GM21786 (cell line): ENCODE measurements at regions not wholly inside any gene's neighbourhood (a gene's known extent, or its start where the extent isn't known, plus 50 kb on each side); places are given as distances from the start of the nearest gene placed in this dataset.
A peak's percentile ranks its signal among the peaks of the same experiment; 100 is the strongest.

Source experiments
- ATAC-seq: cut with Tn5 transposase; IDR thresholded peaks from one replicate; pipeline ENCODE4 v1.9.1; 2021; ENCODE audit not compliant: unreplicated experiment

DNA sequence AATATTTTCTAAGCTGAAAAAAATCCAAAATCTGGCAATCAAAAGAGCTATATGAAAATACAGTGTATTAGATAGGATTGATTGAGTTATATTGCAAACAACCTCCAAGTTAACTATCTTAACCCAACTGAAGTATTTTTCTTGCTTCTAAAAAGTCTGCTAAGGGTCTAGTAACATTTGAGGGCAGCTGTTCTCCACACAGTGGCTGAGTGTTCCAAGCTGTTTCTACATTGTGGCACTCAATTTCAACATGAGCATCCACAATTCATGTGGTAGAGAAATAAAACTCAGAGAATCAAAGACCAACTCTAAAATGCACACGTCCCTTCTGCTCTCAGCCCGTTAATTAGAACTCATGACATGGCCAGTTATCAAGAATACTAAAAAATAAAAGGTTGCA is 340.0 kb downstream of the C12orf50 start:
- ATAC-seq, result no peak

DNA sequence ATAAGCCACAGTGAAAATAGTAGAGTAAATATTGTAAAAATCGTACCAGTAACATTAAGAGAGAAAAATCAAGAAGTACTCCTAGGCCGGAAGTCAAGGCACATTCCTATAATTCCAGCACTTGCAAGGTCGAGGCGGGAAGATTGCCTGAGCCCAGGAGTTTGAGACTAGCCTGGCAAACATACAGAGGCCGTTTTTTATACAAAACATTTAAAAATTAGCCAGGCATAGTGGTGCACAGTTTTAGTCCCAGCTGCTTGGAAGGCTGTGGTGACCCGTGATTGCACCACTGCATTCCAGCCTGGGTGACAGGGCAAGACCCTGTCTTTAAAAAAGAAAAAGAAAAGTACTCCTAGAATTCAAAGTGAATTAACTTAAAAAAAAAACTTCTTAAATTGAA is 341.8 kb downstream of the C12orf50 start:
- no peak for ATAC-seq

DNA sequence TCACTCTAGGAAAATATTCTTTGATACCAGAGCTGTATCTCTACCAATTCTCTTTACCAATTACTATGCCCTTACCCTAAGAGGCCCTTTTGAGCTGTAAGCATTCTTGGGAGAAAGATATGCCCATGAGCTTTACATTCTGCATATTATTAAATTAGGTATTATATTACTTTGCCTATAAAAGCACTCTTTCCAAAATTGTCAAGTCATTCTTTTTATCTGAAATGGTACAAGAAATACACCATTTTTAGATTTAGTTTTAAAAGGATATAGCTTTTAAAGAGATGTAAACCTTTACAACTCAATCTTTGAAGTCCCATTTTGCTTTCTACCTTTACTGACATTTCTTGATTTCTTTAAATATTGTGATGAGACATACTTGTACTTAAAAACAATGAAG is 343.5 kb downstream of the C12orf50 start:
- no peak for ATAC-seq

DNA sequence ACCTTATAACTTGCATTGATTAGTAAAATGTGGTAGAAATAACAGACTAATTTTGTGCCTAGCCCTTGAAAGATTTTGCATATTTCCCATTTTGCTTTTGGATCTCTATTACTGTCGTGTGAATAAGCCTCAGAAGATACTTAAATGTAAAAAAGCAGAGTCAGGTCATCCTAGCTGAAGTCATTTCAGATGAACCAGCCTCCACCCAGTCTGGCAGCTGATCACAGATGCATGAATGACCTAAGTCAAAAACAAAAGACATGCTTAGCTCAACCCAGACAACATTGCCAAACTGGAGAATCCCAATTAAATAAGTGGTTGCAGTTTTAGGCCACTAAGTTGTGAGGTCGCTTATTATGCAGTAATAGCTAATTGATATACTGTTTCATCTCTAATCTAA is 349.9 kb downstream of the C12orf50 start:
- ATAC-seq, result no peak

DNA sequence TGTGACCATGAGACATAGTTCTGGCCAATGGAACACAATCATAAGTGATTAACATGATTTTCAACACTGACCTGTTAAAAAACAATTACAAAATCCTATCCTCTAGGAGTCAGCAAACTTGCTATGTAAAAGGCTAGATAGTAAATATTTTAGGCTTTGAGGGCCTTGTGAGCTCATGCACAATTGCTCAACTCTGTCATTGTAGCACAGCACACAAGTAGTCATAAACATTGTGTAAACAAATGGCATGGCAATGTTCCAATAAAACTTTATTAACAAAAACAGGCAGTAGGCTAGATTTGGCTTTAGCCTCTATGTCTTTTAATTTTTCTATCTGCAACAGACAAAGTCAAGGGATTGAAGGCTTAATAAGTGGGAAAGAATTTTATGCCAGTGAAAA is 350.7 kb downstream of the C12orf50 start:
- ATAC-seq, result no peak

DNA sequence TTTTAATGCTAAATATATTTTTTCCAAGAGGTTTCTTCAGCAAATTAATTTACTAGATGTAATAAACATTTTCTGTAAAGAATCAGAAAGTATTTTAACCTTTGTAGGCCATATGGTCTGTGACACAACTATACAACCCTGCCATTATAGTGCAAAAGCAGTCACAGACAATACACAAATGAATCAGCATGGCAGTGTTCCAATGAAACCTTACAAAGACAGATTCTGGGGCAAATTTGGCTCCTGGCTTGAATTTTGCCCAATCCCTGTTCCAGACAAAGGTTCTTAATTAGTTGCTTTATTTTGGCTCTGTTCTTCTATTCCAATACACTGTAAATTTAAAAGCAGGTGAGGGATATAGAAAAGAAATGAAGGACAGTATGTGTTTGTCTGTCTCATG is 352.5 kb downstream of the C12orf50 start:
- no peak for ATAC-seq

DNA sequence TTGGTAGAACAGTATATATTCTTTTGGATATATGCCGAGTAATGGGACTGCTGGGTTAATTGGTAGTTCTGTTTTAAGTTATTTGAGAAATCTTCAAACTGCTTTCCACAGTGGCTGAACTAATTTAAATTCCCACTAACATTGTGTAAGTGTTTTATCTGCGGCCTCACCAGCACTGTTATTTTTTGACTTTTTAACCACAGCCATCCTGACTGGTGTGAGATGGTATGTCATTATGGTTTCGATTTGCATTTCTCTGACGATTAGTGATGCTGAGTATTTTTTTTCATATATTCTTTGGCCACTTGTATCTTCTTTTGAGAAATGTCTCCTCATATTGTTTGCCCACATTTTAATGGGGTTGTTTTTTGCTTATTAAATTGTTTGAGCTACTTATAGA is 357.4 kb downstream of the C12orf50 start:
- ATAC-seq, result no peak

DNA sequence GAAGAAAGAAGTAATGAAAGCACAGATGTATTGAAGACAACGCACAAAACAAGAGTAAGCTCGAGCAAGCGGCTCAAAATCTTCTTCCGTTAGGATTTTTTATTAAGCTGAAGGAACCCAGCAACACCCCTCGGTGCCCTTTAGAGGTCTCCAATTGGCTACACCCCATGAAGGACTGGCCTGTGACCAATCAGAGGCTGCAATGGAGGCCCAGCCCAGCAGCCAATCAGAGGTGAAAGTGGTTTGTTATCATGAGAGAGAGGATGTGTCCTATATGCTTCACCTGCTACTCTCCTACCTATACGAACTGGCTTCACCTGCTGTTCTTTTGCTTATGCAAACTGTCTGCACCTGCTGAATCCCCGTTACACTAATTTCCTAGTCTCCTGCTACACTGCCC is 358.8 kb downstream of the C12orf50 start:
- no peak for ATAC-seq

DNA sequence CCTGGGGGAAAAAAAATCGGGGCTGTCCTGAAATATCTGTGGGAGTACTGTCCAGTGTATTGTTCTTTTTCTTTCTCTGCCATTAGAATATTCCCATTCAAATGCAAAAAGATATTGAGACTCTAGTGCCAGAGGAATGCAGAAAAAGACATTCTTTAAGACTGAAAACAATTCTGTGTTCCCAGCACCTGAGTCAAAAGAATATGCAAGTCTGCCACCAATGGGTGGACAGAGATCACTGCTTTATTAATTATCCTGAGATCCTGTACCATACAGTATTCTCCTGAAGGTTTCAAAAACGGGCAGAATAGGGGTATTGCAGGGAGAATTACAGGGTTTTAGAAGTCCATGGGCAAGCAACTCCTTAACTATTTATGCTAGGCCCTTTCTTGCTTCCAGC is 361.8 kb downstream of the C12orf50 start:
- ATAC-seq, result no peak

DNA sequence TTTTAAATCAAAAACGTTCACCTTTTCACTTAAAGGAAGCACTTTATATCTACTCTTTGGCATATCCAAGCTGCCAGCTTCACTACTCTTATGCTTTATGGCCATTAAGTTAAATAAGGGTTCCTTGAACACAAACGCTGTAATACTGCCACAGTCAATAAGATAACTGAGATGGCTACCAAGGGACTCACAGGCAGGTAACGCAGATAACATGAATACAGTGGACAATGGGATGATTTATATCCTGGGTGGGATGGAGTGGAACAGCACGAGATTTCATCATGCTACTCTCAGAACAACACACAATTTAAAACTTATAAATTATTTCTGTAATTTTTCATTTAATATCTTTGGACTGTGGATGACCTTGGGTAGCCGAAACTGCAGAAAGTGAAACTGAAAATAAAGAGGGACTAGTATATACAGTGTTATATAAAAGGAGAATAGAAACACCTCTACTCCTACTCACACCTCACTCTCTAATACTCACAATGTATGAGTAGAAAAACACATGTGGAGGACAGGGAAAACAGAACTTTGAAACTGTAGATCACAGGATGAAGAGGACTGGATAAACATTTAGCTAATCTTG is 367.3 kb downstream of the C12orf50 start:
- ATAC-seq, result peak; percentile 85

DNA sequence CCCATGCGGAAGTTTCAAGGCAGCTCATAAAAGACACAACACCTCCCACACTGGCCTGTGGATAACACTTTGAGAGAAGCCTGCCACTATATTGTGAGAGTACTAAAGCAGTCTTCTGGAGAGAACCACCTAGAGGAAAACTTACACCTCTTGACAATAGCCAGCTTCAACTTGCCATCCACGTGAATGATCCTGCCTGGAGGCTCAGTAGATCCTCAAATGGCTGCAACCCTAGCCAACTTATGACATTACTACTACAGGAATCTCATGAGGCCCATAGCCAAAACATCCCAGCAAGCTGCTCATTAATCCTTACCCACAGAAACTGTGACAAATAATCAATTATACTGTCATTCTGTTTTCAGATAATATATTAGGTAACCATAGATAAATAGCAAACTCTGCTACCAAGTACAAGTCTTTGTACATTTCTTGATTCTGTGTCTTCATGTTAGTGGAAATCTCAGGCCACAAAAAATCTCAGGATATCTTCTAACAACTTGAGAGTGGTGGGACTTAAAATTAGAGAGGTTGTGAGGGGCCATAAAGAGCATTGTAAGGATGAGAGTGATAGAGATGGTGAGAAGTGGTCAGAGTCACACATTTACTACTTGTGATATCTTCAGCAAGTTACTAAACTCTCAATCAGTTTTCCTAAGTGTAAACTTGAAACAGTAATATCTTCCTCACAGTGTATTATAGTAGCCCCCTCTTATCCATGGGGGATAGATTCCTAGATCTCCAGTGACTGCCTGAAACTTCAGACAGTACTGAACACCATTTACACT is 368.0 kb downstream of the C12orf50 start:
- no peak for ATAC-seq

DNA sequence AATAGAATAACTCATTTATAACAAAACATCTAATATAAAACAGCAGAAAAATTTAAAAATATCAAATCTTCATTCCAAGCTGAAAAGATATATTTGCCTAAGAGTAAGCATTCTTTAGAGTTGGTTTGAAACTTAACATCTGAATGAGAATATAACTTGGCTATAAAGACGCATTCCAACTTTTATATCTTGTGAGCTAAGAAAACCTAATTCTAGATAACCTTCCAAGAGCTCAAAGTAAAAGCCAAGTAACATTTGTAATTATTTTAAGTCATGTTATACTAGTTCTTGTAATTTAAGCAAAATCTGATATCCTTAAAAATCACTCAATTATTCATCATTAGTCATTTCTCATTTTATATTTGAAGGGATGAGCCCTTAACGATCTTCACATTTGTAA is 368.9 kb downstream of the C12orf50 start:
- no peak for ATAC-seq

DNA sequence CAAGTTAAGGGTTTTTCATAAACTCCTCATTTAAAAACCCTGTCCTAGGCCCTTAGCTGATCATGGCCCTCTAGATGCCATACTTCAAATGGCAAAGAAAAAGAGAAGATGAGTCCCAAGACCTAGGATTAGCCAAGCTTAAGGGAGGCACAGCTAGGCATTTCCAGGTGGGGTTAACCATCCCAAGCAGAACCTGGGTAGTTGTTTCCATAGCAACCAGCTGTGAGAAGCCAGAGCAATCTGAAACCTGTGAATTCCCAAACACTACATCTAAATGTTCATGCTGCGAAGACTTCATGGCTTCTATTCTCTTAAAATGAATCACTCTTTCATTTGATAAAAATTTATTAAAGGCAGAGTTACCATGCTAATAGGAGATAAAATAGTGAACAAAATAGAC is 372.9 kb downstream of the C12orf50 start:
- ATAC-seq, result no peak

DNA sequence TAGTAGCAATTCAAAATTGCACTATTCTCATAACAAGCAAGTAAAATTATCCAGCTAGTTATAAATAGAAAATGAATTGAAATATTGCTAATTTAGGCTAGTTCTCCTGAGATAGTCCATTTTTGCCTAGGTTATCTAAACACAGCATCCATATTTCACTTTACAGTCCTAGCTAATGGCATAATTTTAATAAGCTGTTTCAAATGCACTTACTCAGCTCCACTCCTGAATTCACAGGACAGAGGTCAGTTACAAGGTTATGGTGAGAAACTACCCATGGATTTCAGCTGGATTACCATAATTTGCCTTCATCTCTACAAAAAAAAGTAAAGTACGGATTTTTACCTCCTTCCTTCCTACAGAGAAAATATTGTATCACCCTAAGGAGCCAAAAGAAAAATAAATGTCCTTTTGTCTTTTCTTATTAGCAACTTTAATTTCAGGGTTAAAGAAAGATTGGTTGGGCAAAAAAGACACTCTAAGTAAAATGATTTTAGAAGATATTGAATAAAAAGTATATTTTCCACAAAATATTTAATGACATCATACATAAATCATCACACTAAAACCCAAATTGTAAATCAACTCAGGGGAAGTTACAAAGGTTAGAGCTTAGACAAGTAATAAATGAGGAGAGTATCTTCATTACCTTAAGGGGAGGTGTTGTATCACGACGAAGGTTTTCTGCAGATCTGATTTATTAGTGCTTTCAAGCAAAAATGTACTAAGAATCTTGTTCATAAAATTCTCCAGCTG is 377.4 kb downstream of the C12orf50 start:
- ATAC-seq, result no peak

DNA sequence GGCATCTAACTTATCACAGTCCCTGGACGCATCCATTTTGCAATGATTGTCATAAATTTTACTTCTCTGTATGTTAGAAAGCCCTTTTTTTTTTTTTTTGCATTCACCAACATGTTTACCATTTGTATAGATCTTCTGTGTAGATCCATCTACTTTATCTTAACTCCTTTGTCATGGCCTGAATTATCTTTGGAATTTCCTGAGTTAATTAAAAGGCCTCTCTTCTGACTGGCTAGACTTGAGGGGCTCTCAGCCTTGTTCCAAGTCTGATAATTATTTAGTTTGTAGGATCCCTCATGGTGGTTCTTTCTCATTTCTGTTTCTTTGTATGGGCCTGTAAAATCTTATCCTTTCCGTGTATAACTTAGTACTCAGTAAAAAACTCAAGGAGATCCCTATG is 387.0 kb downstream of the C12orf50 start:
- no peak for ATAC-seq

DNA sequence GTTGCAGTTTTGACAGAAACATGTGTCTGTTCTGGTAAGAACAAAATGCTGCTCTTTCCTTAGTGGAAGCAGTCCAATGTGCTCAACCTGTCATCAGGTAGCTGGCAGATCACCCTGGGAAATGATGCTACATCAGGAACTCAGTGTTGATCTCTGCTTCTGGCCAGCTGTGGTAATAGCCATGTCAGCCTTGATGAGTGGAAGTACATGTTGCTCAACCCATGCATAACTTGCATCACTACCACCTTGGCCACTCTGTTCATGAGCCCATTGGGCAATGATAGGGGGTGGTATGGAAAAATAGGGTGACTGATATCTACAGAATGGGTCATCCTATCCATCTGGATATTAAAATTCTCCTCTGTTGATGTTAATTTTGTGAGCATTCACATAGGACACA is 411.0 kb downstream of the C12orf50 start:
- no peak for ATAC-seq

DNA sequence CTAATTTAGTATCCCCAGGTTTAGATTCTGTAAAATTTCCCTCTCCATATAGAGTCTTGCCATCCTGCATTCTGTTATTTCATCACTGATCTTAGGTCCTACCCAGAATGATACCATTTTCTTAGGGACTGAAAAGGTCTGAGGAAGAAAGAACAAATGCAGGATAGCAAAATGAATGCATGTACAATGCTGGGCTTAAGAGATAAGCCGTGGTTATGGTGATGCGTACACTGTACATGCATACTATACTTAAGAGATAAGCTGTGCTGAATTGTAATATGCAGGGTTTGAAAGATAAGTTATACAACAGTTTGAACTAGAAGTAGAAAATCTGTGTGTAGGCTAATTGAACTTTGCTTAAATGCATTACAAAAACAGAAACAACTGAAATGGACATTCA is 416.2 kb downstream of the C12orf50 start:
- no peak for ATAC-seq

DNA sequence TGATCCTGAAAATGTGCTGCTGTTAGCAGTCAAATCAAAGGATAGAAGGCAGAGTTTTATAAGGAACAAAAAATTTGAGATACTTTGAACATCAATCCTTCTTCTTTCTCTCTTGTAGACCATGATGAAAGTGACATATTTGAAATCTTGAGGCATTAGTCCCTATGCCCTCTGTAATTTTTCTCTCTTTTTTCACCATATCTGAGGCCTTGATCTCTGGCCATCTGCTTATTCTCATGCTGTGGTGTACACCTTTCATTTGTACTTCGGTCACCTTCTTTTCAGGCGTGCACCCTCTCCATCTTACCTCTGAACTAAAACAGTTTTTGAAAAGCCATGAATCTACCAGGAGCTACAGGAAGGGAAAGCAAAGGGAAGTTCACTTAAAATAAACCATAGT is 420.9 kb downstream of the C12orf50 start:
- ATAC-seq, result no peak

DNA sequence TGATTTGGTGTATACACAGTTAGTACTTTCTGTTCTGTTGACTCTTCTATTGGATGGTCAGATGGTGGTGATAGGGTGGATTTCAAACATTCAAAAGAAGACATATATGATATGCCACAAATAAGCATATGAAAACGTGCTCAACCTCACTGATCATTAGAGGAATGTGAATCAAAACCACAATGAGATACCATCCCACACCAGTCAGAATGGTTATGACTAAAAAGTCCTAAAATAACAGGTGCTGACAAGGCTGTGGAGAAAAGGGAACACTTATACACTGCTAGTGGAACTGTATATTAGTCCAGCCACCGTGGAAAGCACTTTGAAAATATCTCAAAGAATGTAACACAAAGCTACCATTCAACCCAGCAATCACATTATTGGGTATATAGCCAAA is 425.5 kb downstream of the C12orf50 start:
- no peak for ATAC-seq

DNA sequence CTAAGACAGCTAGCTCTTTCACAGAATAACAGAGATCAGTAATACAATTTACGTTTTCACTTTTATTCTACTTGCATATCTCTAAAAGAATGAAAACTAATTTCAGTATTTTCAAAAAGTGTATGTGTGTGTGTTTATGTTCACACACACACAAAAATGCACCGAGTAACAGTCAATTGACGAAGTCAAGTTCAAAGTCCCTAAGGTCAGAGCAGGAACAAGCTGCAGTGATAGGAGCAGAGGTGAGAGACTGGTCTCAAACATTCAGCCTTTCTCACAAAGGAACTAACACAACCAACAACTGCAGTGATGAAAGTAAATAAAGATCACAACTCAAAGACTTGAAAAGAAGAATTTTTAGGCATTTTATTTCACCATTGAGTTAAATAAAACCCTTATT is 429.7 kb downstream of the C12orf50 start:
- ATAC-seq, result no peak

DNA sequence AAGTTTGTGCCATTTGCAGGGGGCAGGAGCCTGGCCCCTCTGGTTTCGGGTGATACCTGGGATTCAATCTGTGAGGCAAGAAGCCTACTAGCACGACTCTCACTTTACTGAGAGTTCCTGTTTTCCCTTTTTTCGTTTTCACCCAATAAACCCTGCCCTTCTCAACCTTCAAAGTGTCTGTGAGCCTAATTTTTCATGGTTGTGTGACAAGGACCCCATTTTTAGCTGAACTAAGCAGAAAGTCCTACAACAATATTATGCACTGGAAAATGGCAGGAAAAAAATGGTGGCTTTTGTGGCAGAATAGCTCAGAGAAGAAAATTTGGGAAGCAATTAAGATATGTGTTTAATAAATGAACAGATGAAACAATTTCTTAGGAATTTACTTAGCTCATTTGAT is 432.1 kb downstream of the C12orf50 start:
- no peak for ATAC-seq

DNA sequence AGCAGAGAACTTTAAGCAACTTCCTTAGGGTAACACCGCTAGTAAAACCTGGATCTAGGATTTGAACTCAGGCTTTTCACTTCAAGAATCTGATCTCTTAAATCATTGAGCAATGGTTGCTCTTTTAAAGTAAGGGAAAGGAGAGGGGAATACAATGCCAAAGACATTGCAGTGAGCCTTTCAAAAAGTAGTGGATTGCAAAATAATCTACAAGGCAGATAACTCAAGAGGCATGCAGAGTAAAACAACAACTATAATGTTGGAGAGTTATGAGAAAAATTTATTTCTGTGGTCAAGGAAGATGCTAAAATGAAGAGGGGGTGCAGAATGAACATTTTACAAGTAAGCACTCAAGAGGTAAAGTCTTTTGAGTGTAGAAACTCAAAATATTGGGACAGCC is 432.6 kb downstream of the C12orf50 start:
- no peak for ATAC-seq
